HG03025 (cell line): ENCODE measurements at regions not wholly inside any gene's neighbourhood (a gene's known extent, or its start where the extent isn't known, plus 50 kb on each side); places are given as distances from the start of the nearest gene placed in this dataset.
"Not testable (repeated sequence)": the region's sequence is repeated elsewhere in the genome, so short reads cannot be mapped to it uniquely, and the experiment has no call there.

Experiments used
- ATAC-seq: cut with Tn5 transposase; IDR thresholded peaks from one replicate; pipeline ENCODE4 v1.9.1; 2021; ENCODE audit warnings: mild to moderate bottlenecking, moderate library complexity; ENCODE audit not compliant: unreplicated experiment, low FRiP score

DNA sequence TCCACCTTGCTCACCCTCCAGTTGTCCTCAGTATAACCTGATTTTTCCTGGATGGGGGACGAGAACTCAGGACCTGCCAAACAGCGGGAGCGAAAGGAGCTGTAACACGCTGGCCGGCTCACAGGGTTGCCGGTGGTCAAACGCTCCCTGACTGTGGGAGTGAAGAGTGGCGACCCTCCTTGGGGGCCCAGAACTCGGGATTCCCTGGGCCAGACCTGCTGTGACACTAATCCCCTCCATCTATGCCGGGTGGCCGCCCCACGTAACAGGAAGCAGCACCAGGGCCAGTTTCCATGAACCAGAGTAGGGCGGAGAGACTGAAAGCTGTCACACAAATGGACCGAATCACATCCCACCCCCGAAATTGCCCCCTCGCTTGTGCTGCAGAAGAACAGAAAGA, 1809.2 kb upstream of the ACO1 start:
- no peak for ATAC-seq

DNA sequence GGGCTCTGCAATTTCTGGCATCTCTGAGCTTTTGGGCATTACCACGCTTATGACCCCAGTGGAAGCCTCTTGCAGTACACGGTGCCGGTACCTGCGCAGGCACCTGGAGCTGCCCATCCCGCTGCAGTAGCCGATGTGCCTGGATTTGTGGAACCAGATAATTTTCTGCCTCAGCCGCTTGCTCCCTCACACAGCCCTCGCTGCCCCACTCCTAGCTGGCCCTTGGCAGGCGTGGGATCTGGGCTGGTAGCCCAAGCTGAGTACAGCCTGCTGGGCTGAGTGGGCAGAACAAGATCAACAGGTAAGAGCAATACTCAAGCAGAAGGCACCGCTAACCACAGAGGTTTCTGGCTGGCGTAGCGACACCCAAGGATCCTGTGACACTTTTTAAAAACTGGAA, 1808.8 kb upstream of the ACO1 start:
- ATAC-seq, result no peak

DNA sequence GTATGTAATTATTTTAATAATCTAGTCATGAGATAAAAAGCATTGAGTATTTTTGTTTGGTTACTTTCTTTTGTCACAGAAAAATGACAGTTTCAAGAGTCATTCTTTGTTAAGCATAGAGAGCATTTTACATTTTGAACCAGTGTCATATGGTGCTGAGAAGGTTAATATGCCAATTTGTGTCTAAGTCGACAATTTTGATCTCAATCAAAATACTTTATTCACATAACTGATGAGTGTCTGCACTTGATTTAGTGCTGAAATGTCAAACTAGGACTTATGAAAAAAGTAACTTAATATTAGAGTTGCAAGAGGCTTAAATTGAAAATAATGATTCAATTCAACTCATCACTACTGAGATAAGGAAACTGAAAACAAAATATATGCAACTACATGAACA, 1804.6 kb upstream of the ACO1 start:
- no peak for ATAC-seq

DNA sequence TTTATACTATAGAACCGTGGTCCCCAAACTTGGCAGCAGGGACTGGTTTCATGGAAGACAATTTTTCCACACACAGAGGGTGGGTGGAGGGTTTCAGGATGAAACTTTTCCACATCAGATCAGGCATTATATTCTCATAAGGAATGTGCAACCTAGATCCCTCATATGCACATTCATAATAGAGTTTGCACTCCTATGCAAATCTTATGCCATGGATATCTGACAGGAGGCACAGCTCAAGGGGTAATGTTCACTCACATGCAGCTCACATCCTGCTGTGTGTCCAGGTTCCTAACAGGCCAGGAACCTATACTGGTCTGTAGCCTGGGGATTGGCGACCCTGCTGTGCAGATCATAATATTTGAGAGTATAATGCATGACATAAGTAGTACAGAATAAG, 1802.2 kb upstream of the ACO1 start:
- no peak for ATAC-seq

DNA sequence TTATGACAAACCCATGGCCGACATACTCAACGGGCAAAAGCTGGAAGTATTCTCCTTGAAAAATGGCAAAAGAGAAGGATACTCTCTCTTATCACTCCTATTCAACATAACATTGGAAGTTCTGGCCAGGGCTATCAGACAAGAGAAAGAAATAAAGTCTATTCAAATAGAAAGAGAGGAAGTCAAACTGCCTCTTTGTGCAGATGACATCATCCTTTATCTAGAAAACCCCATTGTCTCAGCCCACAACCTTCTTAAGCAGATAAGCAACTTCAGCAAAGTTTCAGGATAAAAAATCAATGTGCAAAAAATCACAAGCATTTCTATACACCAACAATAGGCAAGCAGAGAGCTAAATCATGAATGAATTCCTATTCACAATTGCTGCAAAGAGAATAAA, 1799.9 kb upstream of the ACO1 start:
- no peak for ATAC-seq

DNA sequence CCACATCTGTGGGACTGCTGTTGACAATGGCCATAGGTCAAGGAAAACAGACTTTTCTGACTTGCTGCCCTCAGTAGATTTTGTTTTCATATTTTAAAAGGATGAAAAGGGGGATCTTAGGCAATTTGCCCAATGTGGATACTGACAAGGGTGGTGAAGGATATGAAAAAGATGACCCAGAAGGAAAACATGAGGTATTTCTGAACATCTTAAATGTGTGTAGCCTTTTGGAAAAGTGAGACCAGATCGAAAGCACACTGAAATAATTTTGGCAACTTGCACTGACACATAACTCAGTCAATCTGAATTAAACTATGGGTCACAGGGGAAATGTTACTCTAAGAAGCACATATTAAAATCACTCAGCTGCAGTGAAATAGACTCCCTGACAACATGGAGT, 1793.0 kb upstream of the ACO1 start:
- no peak for ATAC-seq

DNA sequence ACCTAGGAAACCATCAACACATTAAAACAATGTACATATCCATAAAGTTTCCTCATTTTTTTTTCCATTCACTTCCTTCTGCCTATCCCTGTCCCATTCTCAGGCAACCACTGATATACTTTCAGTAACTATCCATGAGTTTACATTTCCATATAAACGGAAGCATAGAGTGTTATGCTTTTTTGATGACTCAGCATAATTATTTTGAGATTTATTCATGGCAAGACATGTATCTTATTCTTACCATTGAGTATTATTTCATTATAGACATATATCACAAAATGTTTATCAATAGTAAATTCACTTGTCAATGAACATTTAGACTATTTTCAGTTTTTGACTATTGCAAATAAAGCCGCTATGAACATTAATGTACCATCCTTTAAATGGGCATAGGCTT, 1786.8 kb upstream of the ACO1 start:
- ATAC-seq, result no peak

DNA sequence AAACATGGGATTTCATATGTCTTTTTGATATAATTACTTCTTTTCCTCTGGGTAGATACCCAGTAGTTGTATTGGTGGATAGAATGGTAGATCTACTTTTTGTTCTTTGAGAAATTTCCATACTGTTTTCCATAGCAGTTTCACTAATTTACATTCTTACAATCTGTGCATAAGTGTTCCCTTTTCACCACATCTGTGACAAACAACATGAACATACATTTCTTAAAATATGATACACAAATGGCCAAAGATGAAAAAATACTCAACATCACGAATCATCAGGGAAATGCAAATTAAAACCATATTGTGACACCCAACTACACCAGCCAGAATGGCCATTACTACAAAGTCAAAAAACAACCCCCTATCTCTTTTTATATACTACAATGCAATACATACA, 1778.5 kb upstream of the ACO1 start:
- ATAC-seq, result no peak

DNA sequence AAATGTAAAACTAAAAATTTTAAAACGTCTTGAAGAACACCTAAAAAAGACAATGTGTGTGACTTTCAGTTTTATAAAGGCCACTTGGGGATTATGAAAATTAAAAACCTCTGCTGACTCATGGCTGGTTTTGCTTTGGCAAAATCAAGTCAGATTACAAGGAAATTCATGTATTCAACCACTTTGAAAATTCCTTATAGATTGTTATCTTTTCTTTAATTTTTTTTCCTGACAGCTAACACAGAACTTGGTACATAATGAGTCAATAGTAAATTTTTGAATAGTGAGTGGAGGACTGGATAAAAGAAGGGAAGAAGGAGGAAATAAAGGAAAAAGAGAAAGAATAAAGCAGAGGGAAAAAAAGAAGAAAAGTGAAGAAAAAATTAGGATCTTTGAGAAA, 1774.7 kb upstream of the ACO1 start:
- ATAC-seq, result no peak

DNA sequence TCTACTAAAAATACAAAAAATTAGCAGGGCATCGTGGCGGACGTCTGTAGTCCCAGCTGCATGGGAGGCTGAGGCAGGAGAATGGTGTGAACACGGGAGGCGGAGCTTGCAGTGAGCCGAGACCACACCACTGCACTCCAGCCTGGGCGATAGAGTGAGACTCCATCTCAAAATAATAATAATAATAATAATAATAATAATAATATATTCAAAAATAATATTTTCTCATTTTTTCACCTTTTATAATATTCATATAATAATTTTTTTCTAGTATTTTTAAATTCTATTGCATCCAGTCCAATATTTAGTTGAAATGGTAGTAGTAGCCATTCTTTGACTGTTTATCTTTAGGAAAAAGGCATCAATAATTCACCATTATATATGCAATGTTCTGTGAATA, 1767.7 kb upstream of the ACO1 start:
- not testable (repeated sequence) for ATAC-seq

DNA sequence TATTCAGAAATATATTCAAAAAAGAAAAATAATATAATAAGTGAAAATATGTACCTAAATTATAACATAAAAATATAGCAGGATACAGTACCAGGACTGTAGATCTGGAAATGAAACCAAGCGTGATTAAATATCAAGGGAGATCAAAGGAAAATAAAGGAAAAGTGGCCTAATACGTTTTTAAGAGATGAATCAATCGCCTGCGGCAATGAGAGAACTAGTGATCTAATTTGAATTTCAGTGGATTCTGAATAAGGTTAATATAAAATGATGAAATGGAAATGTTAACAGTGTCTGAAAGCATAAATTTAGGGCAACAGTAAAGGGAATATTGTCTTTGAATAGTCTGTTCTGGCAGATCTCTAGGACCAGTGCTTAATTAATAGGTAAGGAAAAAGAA, 1761.9 kb upstream of the ACO1 start:
- ATAC-seq, result no peak

DNA sequence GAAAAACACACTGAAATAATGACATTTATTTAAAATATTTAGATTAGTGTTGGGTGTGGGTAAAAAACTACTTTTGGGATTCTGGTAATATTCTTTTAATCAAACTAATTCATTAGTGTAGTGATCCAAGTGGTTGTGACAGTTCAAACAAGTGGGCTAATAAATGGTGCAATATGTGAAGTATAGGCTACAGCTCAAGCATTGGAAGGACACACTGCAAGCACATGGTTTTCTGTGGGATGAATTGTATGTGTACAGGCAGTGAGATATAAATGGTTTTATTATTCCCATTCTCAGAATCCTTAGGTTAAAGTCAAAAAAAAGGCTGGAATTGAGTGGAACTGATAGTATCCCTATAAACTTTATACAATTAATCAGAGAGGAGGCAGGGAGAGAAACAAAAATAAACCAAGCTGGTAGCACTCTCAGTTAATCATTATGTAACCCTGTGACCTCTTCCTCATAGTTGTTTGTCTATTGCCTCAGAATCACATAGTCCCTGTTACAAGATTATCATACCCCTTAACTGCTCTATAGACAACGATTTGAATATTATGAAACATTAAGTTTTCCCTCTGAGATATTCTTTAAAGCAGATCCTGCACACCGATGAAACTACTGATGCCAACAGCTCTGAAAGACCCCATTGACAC, 1755.4 kb upstream of the ACO1 start:
- no peak for ATAC-seq

DNA sequence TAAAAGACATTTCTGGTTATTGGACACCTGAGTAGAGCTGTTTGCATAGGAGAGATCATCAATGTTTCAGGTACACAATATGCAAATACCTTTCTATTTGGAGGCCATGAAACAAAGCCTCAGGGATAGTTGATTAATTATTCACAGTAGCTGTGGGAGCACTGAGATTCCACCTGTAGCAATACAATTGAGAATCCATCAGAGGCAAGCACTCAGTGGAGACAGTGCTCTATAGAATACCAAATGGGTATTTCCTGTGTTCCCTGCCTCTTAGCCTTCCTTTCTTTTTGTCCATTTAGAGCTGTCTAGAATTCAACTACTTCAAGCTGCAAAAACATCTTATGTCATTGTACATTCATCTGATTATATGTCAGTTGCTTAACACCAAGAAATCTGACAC, 1754.0 kb upstream of the ACO1 start:
- no peak for ATAC-seq

DNA sequence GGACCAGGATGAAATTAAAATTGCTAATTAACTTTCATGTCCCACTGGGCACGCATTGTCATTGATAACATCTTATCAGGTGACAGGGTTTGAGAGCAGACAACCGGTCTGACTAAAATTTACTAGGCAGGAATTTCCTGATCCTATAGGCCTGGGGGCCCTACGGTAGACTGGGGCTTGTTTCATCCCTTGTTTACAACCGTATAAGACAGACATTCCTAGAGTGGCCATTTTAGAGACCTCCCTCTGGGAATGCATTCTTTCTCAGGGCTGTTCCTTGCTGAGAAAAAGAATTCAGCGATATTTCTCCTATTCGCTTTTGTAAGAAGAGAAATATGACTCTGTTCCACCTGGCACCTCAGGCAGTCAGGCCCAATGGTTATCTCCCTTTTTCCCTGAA, 1737.8 kb upstream of the ACO1 start:
- ATAC-seq, result not testable (repeated sequence)

DNA sequence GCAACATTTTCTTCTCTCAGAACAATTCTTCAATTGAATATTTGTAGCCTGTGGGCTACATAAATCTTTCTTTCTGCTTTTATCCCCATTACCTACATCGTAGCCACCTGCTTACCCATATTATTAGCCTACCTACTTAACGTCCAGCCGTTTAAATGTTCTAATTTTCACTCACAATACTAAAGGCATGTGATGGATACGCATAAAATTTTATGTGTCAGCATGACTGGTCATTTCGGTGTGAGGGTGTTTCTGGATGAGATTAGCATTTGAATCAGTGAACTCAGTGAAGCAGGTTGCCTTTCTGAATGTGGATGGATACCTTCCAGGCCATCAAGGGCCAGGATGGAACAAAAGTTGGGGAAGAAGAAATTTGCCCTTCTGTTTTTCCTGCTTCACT, 1722.5 kb upstream of the ACO1 start:
- ATAC-seq, result no peak

DNA sequence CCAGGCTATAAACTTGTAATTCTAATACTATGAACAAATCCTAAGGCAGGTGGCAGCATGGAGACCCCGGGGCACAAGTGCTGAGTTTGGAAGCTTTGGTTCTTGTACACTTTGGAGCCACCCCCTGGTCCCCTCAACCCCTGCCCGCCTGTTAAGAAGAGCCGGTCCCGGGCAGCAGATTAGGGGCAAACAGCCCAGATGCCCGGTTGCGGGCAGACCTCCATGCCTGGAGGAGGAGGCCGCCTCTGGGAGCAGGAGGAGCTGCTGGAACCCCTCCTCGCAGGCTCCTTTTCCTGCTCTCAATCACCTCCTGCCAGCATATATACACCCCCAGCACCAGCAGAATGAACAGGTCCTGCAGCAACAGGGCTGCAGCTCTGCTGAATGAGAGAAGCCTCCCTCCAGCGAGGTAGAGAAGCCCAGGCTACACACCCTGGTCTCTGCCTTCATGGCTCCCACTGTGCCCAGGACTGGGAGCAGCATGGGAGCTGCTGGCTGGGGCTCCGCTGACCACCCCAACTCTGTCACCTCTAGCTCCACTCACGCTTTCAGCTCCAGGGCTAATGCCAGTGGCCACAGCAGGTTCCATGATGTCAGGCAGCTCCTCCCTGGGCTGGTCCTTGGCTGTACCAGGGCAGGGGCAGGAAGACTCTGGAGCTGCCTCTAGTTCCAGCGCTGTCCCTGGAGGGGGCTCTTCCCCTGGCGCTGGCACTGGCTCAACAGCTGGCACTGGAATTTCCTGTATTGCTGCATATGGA, 1713.5 kb upstream of the ACO1 start:
- ATAC-seq, result no peak

DNA sequence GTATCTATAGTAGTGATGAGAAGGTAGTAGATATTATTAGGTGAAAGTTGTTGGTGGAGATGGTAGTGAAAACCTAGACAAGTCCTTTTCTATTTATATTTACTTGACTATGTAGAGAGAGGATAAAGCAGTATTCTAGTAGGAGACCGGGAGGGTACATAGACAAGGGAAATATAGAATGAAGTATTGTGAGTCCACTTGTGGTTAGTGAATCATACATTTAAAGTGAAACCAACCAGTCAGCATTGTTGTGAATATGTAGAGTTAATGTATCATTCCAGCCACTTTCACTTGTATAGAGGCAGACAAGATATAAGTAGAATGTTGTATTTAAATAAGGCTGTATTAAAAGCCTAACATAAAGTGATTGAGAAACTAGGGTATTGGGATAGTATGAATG, 1711.3 kb upstream of the ACO1 start:
- no peak for ATAC-seq

DNA sequence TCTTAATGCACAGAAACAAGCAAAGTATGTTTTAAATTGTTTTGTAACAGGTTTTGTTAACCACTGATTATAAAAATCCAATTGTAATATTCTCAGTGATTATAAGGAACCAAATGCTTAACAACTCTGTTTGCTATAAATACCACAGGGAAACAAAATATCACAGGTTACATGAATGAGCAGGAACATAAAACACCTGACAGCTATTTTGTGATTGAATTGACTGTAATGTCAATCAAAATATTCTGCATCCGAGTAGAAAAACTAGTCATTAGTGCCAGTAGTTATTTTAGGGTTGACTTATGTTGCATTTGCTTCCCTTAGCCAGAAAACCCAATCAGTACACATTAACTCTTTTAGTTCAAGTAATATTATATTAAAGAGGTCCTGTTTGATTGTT, 1707.8 kb upstream of the ACO1 start:
- ATAC-seq, result no peak

DNA sequence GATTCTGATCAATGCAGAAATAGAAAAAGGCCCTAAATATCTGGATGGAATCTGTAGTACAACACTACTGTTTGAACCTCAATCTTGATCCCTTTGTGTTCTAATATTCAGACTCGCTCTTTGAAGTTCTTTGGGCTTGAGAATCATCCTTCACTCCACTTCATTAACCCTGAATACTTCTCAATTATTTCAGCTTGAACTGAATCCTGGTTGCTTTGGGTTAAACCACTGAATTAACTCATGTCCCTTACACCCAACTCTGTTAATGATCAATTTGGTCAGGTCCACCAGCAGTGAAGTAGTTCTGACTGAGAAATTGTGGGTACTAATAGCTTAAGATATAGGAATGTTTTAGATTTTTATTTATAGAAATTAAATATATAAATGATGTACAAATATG, 1707.2 kb upstream of the ACO1 start:
- ATAC-seq, result no peak

DNA sequence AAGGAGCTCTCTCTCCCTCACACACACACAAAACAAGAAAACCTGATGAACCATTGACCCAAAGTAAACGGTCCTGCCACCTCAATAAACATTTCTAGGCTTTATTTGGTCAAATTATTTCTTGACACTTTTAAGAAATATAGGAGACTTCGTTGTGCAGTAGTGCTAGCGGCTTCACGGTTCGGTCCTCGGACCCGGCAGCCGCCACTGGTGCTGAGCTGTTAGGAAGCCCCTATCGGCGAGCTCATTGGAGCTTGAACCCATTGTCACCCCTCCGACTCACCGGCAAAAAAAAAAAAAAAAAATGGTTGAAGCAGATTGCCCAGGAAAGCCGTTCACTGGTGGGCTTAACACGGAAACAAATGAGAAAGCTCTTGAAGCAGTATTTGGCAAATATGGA, 1695.6 kb upstream of the ACO1 start:
- ATAC-seq, result no peak

DNA sequence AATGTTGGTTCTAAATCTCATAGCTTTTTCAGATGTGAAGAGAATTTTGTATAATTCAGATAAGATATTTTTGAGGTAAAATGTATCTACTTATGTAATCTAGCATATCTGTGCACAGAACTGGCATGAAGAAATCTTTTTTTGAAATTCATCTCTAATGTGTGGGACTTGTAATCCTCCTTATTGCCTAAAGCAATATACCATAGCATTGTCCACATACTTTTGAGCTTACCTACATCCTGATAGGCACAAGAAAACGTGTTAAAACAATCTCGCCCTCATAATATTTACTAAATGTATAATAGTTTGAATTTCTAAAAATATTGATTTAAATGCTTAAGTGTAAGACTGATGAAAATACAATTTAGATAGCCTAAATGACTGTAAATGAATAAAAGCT, 1686.5 kb upstream of the ACO1 start:
- no peak for ATAC-seq

DNA sequence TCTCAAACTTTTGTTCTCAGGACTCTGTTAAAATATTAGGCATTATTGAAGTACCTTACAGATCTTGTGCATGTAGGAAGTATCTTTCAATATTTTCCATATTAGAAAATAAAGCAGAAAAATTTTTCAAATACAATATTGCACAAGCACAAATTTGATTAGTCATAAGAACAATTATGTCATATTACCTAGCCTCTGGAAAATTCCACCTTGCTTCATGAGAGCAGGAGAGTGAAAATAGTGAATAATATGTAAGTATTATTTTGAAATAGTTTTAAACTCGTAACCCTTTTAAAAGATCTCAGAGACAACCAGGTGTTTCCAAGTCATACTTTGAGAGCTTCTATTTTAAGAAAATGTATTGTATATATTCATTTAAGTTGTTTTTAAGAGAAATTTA, 1672.9 kb upstream of the ACO1 start:
- no peak for ATAC-seq

DNA sequence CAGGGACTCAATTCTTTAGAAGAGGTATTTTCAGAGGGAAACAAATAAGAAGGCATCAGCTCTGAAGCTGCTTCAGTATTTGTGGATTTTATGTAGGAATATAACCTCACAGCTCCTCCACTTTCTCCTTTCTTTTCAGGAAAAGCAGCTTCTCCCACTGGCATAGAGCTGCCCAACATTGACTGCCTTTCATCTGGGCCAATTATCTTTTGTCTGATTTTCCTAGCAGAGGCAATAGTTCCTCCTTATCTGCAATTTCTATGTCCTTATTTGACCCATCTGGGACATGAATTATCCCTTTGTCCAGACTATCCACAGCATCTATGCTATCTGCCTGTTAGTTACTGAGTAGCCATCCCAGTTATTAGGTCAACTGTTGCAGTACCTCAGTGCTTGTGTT, 1671.2 kb upstream of the ACO1 start:
- no peak for ATAC-seq
